ENCODE measurements at regions not wholly inside any gene's neighbourhood (a gene's known extent, or its start where the extent isn't known, plus 50 kb on each side); places are given as distances from the start of the nearest gene placed in this dataset.
"Not testable (repeated sequence)": the region's sequence is repeated elsewhere in the genome, so short reads cannot be mapped to it uniquely, and the experiment has no call there.

- DNase-seq (ENCODE audit: low read depth in 2 of 2): no peak
Observed at GRCh38 chr12:105581420-105581819, 250.9 kb downstream of the C12orf75 start.

- DNase-seq (ENCODE audit: low read depth in 2 of 2): no peak
Observed at GRCh38 chr12:105585107-105585506, 254.6 kb downstream of the C12orf75 start.

- no peak for DNase-seq (ENCODE audit: low read depth in 2 of 2)
Observed at GRCh38 chr12:105587237-105587636, 256.7 kb downstream of the C12orf75 start.

GRCh38 chr12:105588106-105588505 is 257.6 kb downstream of the C12orf75 start:
- DNase-seq (ENCODE audit: low read depth in 2 of 2): no peak

- no peak for DNase-seq (ENCODE audit: low read depth in 2 of 2)
Observed at GRCh38 chr12:105590571-105590970, 260.1 kb downstream of the C12orf75 start.

GRCh38 chr12:105595440-105595839 is 264.9 kb downstream of the C12orf75 start:
- no peak for DNase-seq (ENCODE audit: low read depth in 2 of 2)

- DNase-seq (ENCODE audit: low read depth in 2 of 2): no peak
Observed at GRCh38 chr12:105596731-105597130, 266.2 kb downstream of the C12orf75 start.

GRCh38 chr12:105598031-105598430 is 267.5 kb downstream of the C12orf75 start:
- DNase-seq (ENCODE audit: low read depth in 2 of 2): no peak

- peak; percentile 40 to 42 for DNase-seq (ENCODE audit: low read depth in 2 of 2)
Observed at GRCh38 chr12:105600911-105601545, 270.5 kb downstream of the C12orf75 start.

GRCh38 chr12:105602312-105602711 is 271.8 kb downstream of the C12orf75 start:
- DNase-seq (ENCODE audit: low read depth in 2 of 2): not testable (repeated sequence)

GRCh38 chr12:105604281-105604680 is 273.8 kb downstream of the C12orf75 start:
- not testable (repeated sequence) for DNase-seq (ENCODE audit: low read depth in 2 of 2)

- DNase-seq (ENCODE audit: low read depth in 2 of 2): not testable (repeated sequence)
Observed at GRCh38 chr12:105606613-105607012, 276.1 kb downstream of the C12orf75 start.

GRCh38 chr12:105609001-105609400 is 278.5 kb downstream of the C12orf75 start:
- DNase-seq (ENCODE audit: low read depth in 2 of 2): not testable (repeated sequence)

- DNase-seq (ENCODE audit: low read depth in 2 of 2): no peak
Observed at GRCh38 chr12:105610459-105610858, 280.0 kb downstream of the C12orf75 start.

- no peak for DNase-seq (ENCODE audit: low read depth in 2 of 2)
Observed at GRCh38 chr12:105611340-105611739, 280.8 kb downstream of the C12orf75 start.

GRCh38 chr12:105613269-105613668 is 282.8 kb downstream of the C12orf75 start:
- no peak for DNase-seq (ENCODE audit: low read depth in 2 of 2)

- DNase-seq (ENCODE audit: low read depth in 2 of 2): no peak
Observed at GRCh38 chr12:105613887-105614286, 283.4 kb downstream of the C12orf75 start.

- DNase-seq (ENCODE audit: low read depth in 2 of 2): no peak
Observed at GRCh38 chr12:105616971-105617540, 286.6 kb downstream of the C12orf75 start.

GRCh38 chr12:105622220-105622619 is 291.7 kb downstream of the C12orf75 start:
- no peak for DNase-seq (ENCODE audit: low read depth in 2 of 2)

- no peak for DNase-seq (ENCODE audit: low read depth in 2 of 2)
Observed at GRCh38 chr12:105622846-105623736, 292.6 kb downstream of the C12orf75 start.

GRCh38 chr12:105626653-105627052 is 296.2 kb downstream of the C12orf75 start:
- DNase-seq (ENCODE audit: low read depth in 2 of 2): no peak

GRCh38 chr12:105637470-105637869 is 307.0 kb downstream of the C12orf75 start:
- DNase-seq (ENCODE audit: low read depth in 2 of 2): no peak

- DNase-seq (ENCODE audit: low read depth in 2 of 2): no peak
Observed at GRCh38 chr12:105640761-105641160, 310.3 kb downstream of the C12orf75 start.

Measured in fibroblast of skin of left biceps (primary cell).